Epithelial cell of esophagus (primary cell): ENCODE measurements at regions not wholly inside any gene's neighbourhood (a gene's known extent, or its start where the extent isn't known, plus 50 kb on each side); places are given as distances from the start of the nearest gene placed in this dataset.

Source experiments
- DNase-seq: peaks from one replicate; pipeline ENCODE4 v3.0.0; 2010; ENCODE audit warnings: low read depth
- H3K4me3 ChIP-seq: 2 replicates; pipeline ENCODE4 v1.5.1; 2011; ENCODE audit warnings: mild to moderate bottlenecking, low read length, control low read depth
- CTCF ChIP-seq: IDR thresholded peaks from 2 replicates; pipeline ENCODE4 v1.5.1; 2011; ENCODE audit warnings: low read depth, mild to moderate bottlenecking, low read length, control low read depth, inconsistent platforms; ENCODE audit not compliant: insufficient read depth; ENCODE audit errors: missing control alignments

GRCh38 chr9:29714860-29715259, 2141.6 kb upstream of the C9orf72 start:
- DNase-seq: no peak

DNA sequence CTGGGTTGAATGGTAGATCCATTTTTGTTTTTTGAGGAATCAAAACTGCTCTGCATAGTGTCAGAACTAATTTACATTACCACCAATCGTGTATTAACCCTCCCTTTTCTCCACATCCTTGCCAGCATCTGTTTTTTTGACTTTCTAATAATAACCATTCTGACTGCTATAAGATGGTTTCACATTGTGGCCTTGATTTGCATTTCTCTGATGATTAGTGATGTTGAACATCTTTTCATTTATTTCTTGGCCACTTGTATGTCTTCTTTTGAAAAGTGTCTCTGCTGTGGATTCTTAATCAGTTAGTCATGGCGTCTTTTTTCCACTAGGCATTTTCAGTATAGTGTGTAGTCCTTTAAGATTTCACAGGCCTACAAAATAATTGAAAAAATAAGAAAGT, 2144.3 kb upstream of the C9orf72 start:
- TF ChIP-seq CTCF: no peak
- no peak for DNase-seq
- no peak overlapping the region for H3K4me3 ChIP-seq

More at GRCh38 chr9:29714860-29715259, 2141.6 kb upstream of the C9orf72 start:
- no peak overlapping the region for H3K4me3 ChIP-seq
- no peak for TF ChIP-seq CTCF

GRCh38 chr9:29730163-29730562, 2156.9 kb upstream of the C9orf72 start:
- DNase-seq: no peak
- TF ChIP-seq CTCF: no peak

GRCh38 chr9:29740518-29740917, 2167.2 kb upstream of the C9orf72 start:
- DNase-seq: no peak
- no peak for TF ChIP-seq CTCF
- no peak overlapping the region for H3K4me3 ChIP-seq

More at GRCh38 chr9:29730163-29730562, 2156.9 kb upstream of the C9orf72 start:
- H3K4me3 ChIP-seq: no peak overlapping the region

GRCh38 chr9:29741169-29741568, 2167.9 kb upstream of the C9orf72 start:
- TF ChIP-seq CTCF: no peak
- H3K4me3 ChIP-seq: no peak overlapping the region
- no peak for DNase-seq

- no peak for TF ChIP-seq CTCF
- DNase-seq: peak; percentile 40
- no peak overlapping the region for H3K4me3 ChIP-seq
Measured at GRCh38 chr9:29750062-29750461, 2176.8 kb upstream of the C9orf72 start.

- no peak for DNase-seq
- no peak overlapping the region for H3K4me3 ChIP-seq
- TF ChIP-seq CTCF: no peak
Measured at GRCh38 chr9:29751226-29751625, 2177.9 kb upstream of the C9orf72 start.
